HCT116 (cell line): ENCODE measurements at regions not wholly inside any gene's neighbourhood (a gene's known extent, or its start where the extent isn't known, plus 50 kb on each side); places are given as distances from the start of the nearest gene placed in this dataset.

Experiments used
- ATAC-seq: fragments of 200-7000 bp; cut with Tn5 transposase; 2 replicates; pipeline ENCODE4 v1.9.1; 2020; ENCODE audit warnings: mild to moderate bottlenecking, moderate library complexity
- BruUV-seq: library from RNA; stranded (reverse); fragments of 400-500 nt; replicated peaks from 2 replicates; lab custom pipeline; 2021; lab: Mats Ljungman, UMichigan
- CTCF ChIA-PET: fragments of 300-600 bp; sonication (Branson Sonifier 250); formaldehyde crosslinking; loops from one replicate; lab custom pipeline; 2021; ENCODE audit warnings: antibody characterized with exemption; lab: Charles Lee
- POLR2A ChIA-PET: fragments of 300-600, 350-600 bp; sonication (Branson Sonifier 250); formaldehyde crosslinking; loops from one replicate; lab custom pipeline; 2021; ENCODE audit warnings: antibody characterized with exemption; lab: Charles Lee
- RAD21 ChIA-PET, 2 experiments: fragments of 300-600 bp; sonication (Branson Sonifier 250); formaldehyde crosslinking; loops; one replicate each; lab custom pipeline; 2023; ENCODE audit warnings: low total read pairs in 2 of 2; ENCODE audit not compliant: uncharacterized antibody in 2 of 2, unreplicated experiment in 2 of 2, low non-redundant PET in 1 of 2; lab: Charles Lee
- DNase-seq: peaks from one replicate; pipeline ENCODE4 v3.0.0-alpha.2; 2010; ENCODE audit warnings: low read depth, low spot score
- H2AFZ ChIP-seq: fragments of 200-600 bp; shearing (Covaris generic), sonication (generic); 2 replicates; pipeline ENCODE4 v1.6.1; 2017; ENCODE audit warnings: low read depth, mixed run types, mixed read lengths, antibody characterized with exemption, low read length; ENCODE audit not compliant: poor library complexity, severe bottlenecking
- H3K27ac ChIP-seq: 2 replicates; pipeline ENCODE4 v1.5.1; 2012; ENCODE audit warnings: low read depth, low read length
- H3K27me3 ChIP-seq: fragments of 200-600 bp; sonication (generic); 2 replicates; pipeline ENCODE4 v1.6.1; 2016; ENCODE audit warnings: mixed run types, low read length, mixed read lengths; ENCODE audit not compliant: insufficient read depth
- H3K36me3 ChIP-seq, 2 experiments: fragments of 200-500 bp in 1 of 2; fragments of 200-600 bp in 1 of 2; sonication (Bioruptor generic) in 1 of 2; sonication (generic) in 1 of 2; 2 replicates each; pipeline versions ENCODE4 v1.5.1 to v1.6.1; 2014 to 2016; ENCODE audit warnings: low read length in 2 of 2, inconsistent platforms in 1 of 2, mixed read lengths in 1 of 2, mixed run types in 1 of 2; ENCODE audit not compliant: insufficient read depth in 2 of 2, control insufficient read depth in 1 of 2
- H3K4me1 ChIP-seq, 2 experiments: fragments of 200-600 bp in 1 of 2; sonication (generic) in 1 of 2; 2 replicates each; pipeline versions ENCODE4 v1.5.1 to v1.6.1; 2012 to 2017; ENCODE audit warnings: low read length in 2 of 2, inconsistent platforms in 1 of 2, mild to moderate bottlenecking in 1 of 2, mixed read lengths in 1 of 2, mixed run types in 1 of 2, moderate library complexity in 1 of 2; ENCODE audit not compliant: insufficient read depth in 2 of 2, control insufficient read depth in 1 of 2
- H3K4me2 ChIP-seq: fragments of 200-600 bp; sonication (generic); 2 replicates; pipeline ENCODE4 v1.6.1; 2017; ENCODE audit warnings: mixed run types, low read length, mixed read lengths
- H3K4me3 ChIP-seq, 2 experiments: fragments of 200-600 bp in 1 of 2; sonication (generic) in 1 of 2; replicated peaks in 1 of 2; 2 replicates each; pipeline ENCODE4 v1.5.1; 2011 to 2016; ENCODE audit warnings: low read length in 2 of 2, control low read depth in 1 of 2, low read depth in 1 of 2, mild to moderate bottlenecking in 1 of 2, mixed read lengths in 1 of 2, mixed run types in 1 of 2
- H3K79me2 ChIP-seq: fragments of 200-600 bp; sonication (generic); 2 replicates; pipeline ENCODE4 v1.6.1; 2017; ENCODE audit warnings: mild to moderate bottlenecking, mixed run types, low read length, moderate library complexity, mixed read lengths; ENCODE audit not compliant: insufficient read depth
- H3K9ac ChIP-seq: fragments of 200-600 bp; sonication (generic); 2 replicates; pipeline ENCODE4 v1.6.1; 2016; ENCODE audit warnings: low read length, mixed read lengths
- H3K9me2 ChIP-seq: fragments of 200-600 bp; sonication (generic), shearing (Covaris generic); 2 replicates; pipeline ENCODE4 v1.6.1; 2017; ENCODE audit warnings: mixed run types, mild to moderate bottlenecking, moderate library complexity; ENCODE audit not compliant: insufficient read depth
- H3K9me3 ChIP-seq, 2 experiments: fragments of 200-500 bp in 1 of 2; fragments of 200-600 bp in 1 of 2; sonication (Bioruptor generic) in 1 of 2; sonication (generic) in 1 of 2; 2 replicates each; pipeline ENCODE4 v1.6.1; 2014 to 2017; ENCODE audit warnings: low read length in 2 of 2, mixed read lengths in 2 of 2, inconsistent platforms in 1 of 2, low read depth in 1 of 2, mild to moderate bottlenecking in 1 of 2, mixed run types in 1 of 2, moderate library complexity in 1 of 2; ENCODE audit not compliant: control insufficient read depth in 1 of 2, insufficient read depth in 1 of 2
- H4K20me1 ChIP-seq: fragments of 200-600 bp; sonication (generic), shearing (Covaris generic); 2 replicates; pipeline ENCODE4 v1.6.1; 2017; ENCODE audit warnings: mixed run types, mild to moderate bottlenecking, moderate library complexity; ENCODE audit not compliant: insufficient read depth
- CBX3 ChIP-seq: IDR thresholded peaks from 2 replicates; pipeline ENCODE4 v1.6.1; 2012; ENCODE audit warnings: low read depth
- CEBPB ChIP-seq: IDR thresholded peaks from 2 replicates; pipeline ENCODE4 v1.6.1; 2012; ENCODE audit warnings: low read depth
- CTCF ChIP-seq, 3 experiments: fragments of 200-600 bp in 1 of 3; sonication (generic) in 1 of 3; IDR thresholded peaks in 2 of 3; conservative IDR thresholded peaks in 1 of 3; 2 replicates each; pipeline ENCODE4 v1.5.1; 2012 to 2017; ENCODE audit warnings: low read depth in 2 of 3, low read length in 2 of 3, antibody characterized with exemption in 1 of 3, borderline replicate concordance in 1 of 3, control low read depth in 1 of 3, mild to moderate bottlenecking in 1 of 3, mixed read lengths in 1 of 3, mixed run types in 1 of 3, moderate library complexity in 1 of 3; ENCODE audit not compliant: insufficient read depth in 1 of 3
- EGR1 ChIP-seq: IDR thresholded peaks from 2 replicates; pipeline ENCODE4 v1.6.1; 2012; ENCODE audit warnings: low read depth
- ELF1 ChIP-seq: IDR thresholded peaks from 2 replicates; pipeline ENCODE4 v1.6.1; 2012; ENCODE audit warnings: low read depth, borderline replicate concordance
- JUND ChIP-seq: IDR thresholded peaks from 2 replicates; pipeline ENCODE4 v1.6.1; 2012
- POLR2AphosphoS5 ChIP-seq: IDR thresholded peaks from 2 replicates; pipeline ENCODE4 v1.6.1; 2011; ENCODE audit warnings: mild to moderate bottlenecking, low read depth, low read length, moderate library complexity
- RAD21 ChIP-seq: IDR thresholded peaks from 2 replicates; pipeline ENCODE4 v1.6.1; 2012; ENCODE audit warnings: low read depth, mild to moderate bottlenecking
- SIN3A ChIP-seq: IDR thresholded peaks from 2 replicates; pipeline ENCODE4 v1.6.1; 2012; ENCODE audit warnings: low read depth
- SP1 ChIP-seq: IDR thresholded peaks from 2 replicates; pipeline ENCODE4 v1.6.1; 2012; ENCODE audit warnings: low read depth
- SRF ChIP-seq: IDR thresholded peaks from 2 replicates; pipeline ENCODE4 v1.6.1; 2012; ENCODE audit warnings: low read depth
- TCF7L2 ChIP-seq: IDR thresholded peaks from 2 replicates; pipeline ENCODE4 v1.7.0; 2011; ENCODE audit warnings: borderline replicate concordance, inconsistent platforms; ENCODE audit not compliant: insufficient read depth, insufficient read length; ENCODE audit errors: extremely low read depth
- YY1 ChIP-seq: IDR thresholded peaks from 2 replicates; pipeline ENCODE4 v1.6.1; 2011; ENCODE audit warnings: low read length, low read depth, moderate library complexity, mild to moderate bottlenecking; ENCODE audit not compliant: insufficient replicate concordance; ENCODE audit errors: extremely low read depth
- ZFX ChIP-seq: fragments of 450-650 bp; IDR thresholded peaks from 2 replicates; pipeline ENCODE4 v1.6.1; 2017
- ZNF274 ChIP-seq: fragments of 200-500 bp; sonication (Bioruptor generic); IDR thresholded peaks from 2 replicates; pipeline ENCODE4 v1.6.1; 2014; ENCODE audit warnings: mild to moderate bottlenecking, low read depth, low read length, inconsistent platforms
- intact Hi-C: fragments of 100-400 bp; cut with micrococcal nuclease; formaldehyde crosslinking; loops from 2 replicates; pipeline ENCODE4 v1.10.0; 2022
- TF ChIP-seq, protein P1 (sequence below): IDR thresholded peaks from 2 replicates; pipeline ENCODE4 v1.6.1; 2012

- H3K4me2 ChIP-seq: no peak overlapping the region
- no peak overlapping the region for H3K4me3 ChIP-seq
- H3K27ac ChIP-seq: no peak overlapping the region
- H3K79me2 ChIP-seq: no peaks in the 10 kb centered on the region
- no peaks in the 10 kb centered on the region for H3K36me3 ChIP-seq
- POLR2A ChIA-PET: no interaction called here
- H3K9me2 ChIP-seq: no peaks in the 10 kb centered on the region
- no peak overlapping the region for H2AFZ ChIP-seq
- no peak overlapping the region for H3K9ac ChIP-seq
- CTCF ChIA-PET: no interaction called here
- H4K20me1 ChIP-seq: no peaks in the 10 kb centered on the region
- DNase-seq: no peak
- BruUV-seq: no TSS peak
- no peaks in the 10 kb centered on the region for H3K9me3 ChIP-seq
- TF ChIP-seq, protein P1, sequence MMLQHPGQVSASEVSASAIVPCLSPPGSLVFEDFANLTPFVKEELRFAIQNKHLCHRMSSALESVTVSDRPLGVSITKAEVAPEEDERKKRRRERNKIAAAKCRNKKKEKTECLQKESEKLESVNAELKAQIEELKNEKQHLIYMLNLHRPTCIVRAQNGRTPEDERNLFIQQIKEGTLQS: no peak
- TF ChIP-seq CEBPB (no peak), ZNF274 (no peak), POLR2AphosphoS5 (no peak), SP1 (no peak), ELF1 (no peak), SRF (no peak), EGR1 (no peak), YY1 (no peak), ZFX (no peak), TCF7L2 (no peak), CBX3 (no peak), RAD21 (no peak), SIN3A (no peak), CTCF (IDR thresholded peaks at IDR 0.05 in 2 of 3, conservative IDR thresholded peaks at IDR 0.05 in 1 of 3; ENCODE audit: borderline replicate concordance in 1 of 3, insufficient read depth in 1 of 3, low read depth in 2 of 3, low read length in 2 of 3) (no peak), JUND (no peak)
- RAD21 ChIA-PET: no interaction called here
- H3K4me1 ChIP-seq: no peaks in the 10 kb centered on the region
- peaks cover 32% of the 10 kb centered on the region for H3K27me3 ChIP-seq
- intact Hi-C loops: no loop called here
- ATAC-seq: no peak
Observed at GRCh38 chr5:61820836-61821235, 485.2 kb upstream of the KIF2A start.
